Activated naive CD4-positive, alpha-beta T cell treated with anti-CD3 and anti-CD28 coated beads, Interleukin-2, amount 50 U/mL, for 24 hours (primary cell): ENCODE measurements at regions not wholly inside any gene's neighbourhood (a gene's known extent, or its start where the extent isn't known, plus 50 kb on each side); places are given as distances from the start of the nearest gene placed in this dataset.
"Not testable (repeated sequence)": the region's sequence is repeated elsewhere in the genome, so short reads cannot be mapped to it uniquely, and the experiment has no call there.

Experiments
- H3K27ac Mint-ChIP-seq: one replicate; pipeline ENCODE4 v1.8.0; 2021; ENCODE audit warnings: mild to moderate bottlenecking, mixed read lengths
- H3K27me3 Mint-ChIP-seq: one replicate; pipeline ENCODE4 v1.8.0; 2021; ENCODE audit warnings: mixed read lengths
- H3K36me3 Mint-ChIP-seq: one replicate; pipeline ENCODE4 v1.8.0; 2021; ENCODE audit warnings: mixed read lengths
- H3K4me1 Mint-ChIP-seq: one replicate; pipeline ENCODE4 v1.8.0; 2021; ENCODE audit warnings: mixed read lengths
- H3K4me3 Mint-ChIP-seq: one replicate; pipeline ENCODE4 v1.8.0; 2021; ENCODE audit warnings: mild to moderate bottlenecking, mixed read lengths
- H3K9me3 Mint-ChIP-seq: one replicate; pipeline ENCODE4 v1.8.0; 2021; ENCODE audit warnings: mixed read lengths

DNA sequence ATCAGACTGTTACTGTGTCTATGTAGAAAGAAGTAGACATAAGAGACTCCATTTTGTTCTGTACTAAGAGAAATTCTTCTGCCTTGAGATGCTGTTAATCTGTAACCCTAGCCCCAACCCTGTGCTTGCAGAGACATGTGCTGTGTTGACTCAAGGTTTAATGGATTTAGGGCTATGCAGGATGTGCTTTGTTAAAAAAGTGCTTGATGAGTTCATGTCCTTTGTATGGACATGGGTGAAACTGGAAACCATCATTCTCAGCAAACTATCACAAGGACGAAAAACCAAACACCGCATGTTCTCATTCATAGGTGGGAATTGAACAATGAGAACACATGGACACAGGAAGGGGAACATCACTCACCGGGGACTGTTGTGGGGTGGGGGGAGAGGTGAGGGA lies 1398.7 kb downstream of the UQCRFS1 start:
- not testable (repeated sequence) for H3K4me1 Mint-ChIP-seq, H3K9me3 Mint-ChIP-seq

DNA sequence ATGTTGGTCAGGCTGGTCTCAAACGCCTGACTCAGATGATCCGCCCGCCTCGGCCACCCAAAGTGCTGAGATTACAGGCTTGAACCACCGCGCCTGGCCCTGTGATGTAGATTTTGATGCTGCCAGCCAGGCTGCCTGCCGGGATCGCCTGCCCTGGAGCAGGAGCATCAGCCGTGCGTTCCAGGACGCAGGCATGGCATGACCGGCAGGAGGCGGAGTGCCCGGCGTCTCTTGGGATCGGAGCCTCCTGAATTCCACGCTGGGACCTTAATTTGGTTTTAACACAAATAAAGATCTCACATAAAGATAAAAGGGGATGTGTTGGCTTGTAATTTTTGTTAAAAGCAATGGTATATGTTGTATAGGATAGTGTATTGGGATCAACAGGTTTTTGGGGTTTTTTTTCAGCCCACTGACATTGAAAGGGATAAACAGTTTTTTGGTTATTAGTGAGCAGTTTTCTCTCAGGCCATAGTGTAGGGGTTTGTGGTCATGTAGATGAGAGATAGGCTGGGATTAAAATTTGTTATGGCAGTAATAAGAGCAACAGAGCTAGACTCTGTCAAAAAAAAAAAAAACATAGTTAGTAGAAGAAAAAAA lies 1406.4 kb downstream of the UQCRFS1 start:
- H3K4me1 Mint-ChIP-seq, result no peaks in the 10 kb centered on the region
- H3K27ac Mint-ChIP-seq, result no peak overlapping the region
- peaks cover 15% of the 10 kb centered on the region for H3K36me3 Mint-ChIP-seq
- no peaks in the 10 kb centered on the region for H3K27me3 Mint-ChIP-seq
- peaks cover 9% of the 10 kb centered on the region for H3K9me3 Mint-ChIP-seq
- H3K4me3 Mint-ChIP-seq, result no peak overlapping the region

More for the DNA sequence above, 1398.7 kb downstream of the UQCRFS1 start:
- H3K4me3 Mint-ChIP-seq, H3K27me3 Mint-ChIP-seq, H3K27ac Mint-ChIP-seq: not testable (repeated sequence)
- peaks cover 12% of the 10 kb centered on the region for H3K36me3 Mint-ChIP-seq

DNA sequence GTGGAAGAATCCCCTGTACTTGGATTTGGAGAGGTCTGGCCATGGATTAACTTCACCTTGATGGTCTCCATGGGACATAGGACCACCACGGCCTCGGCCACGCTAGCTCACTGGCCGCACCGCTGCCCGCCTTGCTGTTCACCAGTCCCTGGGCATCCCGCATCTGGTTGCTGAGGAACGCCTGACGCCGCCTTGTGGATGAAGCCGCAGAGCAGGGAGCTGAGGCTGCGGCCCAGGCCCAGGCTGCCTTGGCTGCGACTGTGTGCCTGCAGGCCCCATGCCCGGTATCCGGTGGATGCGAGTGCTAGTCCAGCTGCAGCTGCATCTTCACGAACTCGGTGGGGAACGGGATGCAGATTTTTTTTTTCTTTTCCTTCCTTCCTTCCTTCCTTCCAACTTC lies 1407.1 kb downstream of the UQCRFS1 start:
- Mint-ChIP-seq H3K4me1 (no peaks in the 10 kb centered on the region), H3K4me3 (no peak overlapping the region), H3K27ac (no peak overlapping the region), H3K36me3 (peaks cover 17% of the 10 kb centered on the region), H3K9me3 (peaks cover 11% of the 10 kb centered on the region), H3K27me3 (no peaks in the 10 kb centered on the region)

DNA sequence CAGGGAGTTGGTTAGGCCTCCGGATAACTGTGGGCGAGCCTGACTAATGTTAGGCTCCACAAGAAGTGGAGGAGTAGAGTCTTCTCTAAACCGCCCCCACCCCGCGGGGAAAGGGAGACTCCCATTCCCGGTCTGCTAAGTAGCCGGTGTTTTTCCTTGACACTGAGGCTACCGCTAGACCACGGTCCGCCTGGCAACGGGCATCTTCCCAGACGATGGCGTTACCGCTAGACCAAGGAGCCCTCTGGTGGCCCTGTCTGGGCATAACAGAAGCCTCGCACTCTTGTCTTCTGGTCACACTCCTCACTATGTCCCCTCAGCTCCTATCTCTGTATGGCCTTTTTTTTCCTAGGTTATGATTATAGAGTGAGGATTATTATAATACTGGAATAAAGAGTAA lies 1410.7 kb downstream of the UQCRFS1 start:
- not testable (repeated sequence) for H3K4me3 Mint-ChIP-seq, H3K27ac Mint-ChIP-seq, H3K27me3 Mint-ChIP-seq, H3K4me1 Mint-ChIP-seq
- Mint-ChIP-seq H3K36me3 (peaks cover 22% of the 10 kb centered on the region), H3K9me3 (peaks cover 11% of the 10 kb centered on the region)

DNA sequence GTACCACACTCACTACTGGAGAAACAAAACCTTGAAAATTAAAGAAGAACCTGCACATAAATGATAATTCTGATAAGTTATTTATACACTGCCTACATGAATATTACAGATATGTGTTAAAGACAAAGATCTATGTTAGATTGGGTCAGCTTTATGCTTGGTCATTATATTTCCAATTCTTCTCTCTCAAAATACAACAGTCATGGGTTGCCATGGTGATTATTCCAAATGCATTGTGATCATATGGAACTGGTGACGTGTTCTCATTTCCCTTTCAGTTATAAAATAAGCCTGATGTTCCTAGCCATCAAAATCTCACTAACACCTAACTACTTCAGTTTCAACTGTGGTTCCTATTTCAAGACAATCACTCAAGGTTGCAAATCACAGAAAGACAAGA lies 1416.4 kb downstream of the UQCRFS1 start:
- Mint-ChIP-seq H3K27me3 (no peaks in the 10 kb centered on the region), H3K27ac (peak overlapping the region; percentile 0), H3K36me3 (peaks cover 11% of the 10 kb centered on the region), H3K4me1 (peaks cover 34% of the 10 kb centered on the region), H3K4me3 (no peak overlapping the region), H3K9me3 (peaks cover 1% of the 10 kb centered on the region)

DNA sequence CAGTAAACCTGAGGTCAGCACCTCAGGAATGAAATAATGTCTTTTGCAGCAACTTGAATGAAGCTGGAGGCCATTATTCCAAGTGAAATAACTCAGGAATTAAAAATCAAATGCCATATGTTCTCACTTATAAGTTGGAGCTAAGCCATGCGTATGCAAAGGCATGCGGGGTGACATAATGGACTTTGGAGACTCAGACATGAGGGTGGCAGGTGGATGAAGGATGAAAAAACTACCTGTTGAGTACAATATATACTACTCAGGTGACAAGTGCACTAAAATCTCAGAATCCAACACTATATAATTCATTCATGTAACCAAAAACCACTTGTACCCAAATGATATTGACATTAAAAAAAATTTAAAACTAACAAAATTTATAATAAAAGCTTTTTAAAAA lies 1416.9 kb downstream of the UQCRFS1 start:
- H3K36me3 Mint-ChIP-seq, result peaks cover 10% of the 10 kb centered on the region
- H3K4me1 Mint-ChIP-seq, result peaks cover 37% of the 10 kb centered on the region
- peak overlapping the region; percentile 49 for H3K4me3 Mint-ChIP-seq
- no peaks in the 10 kb centered on the region for H3K9me3 Mint-ChIP-seq
- H3K27me3 Mint-ChIP-seq, result no peaks in the 10 kb centered on the region
- no peak overlapping the region for H3K27ac Mint-ChIP-seq

DNA sequence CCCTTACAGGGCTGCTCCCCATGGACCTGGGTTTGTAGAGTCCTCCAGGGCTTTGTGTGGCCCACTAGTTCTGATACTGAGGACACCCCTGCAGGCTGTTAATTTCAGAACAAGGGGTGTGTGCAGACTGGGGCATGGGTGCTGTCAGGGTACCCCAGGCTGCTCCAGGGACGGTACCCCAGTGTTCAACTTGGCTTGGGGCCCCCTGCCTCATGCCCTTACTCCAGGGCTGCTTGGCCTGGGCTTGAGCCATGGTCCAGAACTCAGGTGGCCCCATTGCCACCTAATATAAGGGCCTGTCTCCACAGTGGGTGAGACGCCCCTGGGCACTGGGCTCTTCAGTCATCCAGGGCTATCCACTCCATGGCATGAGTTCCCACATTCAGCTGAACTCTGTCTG lies 1417.6 kb downstream of the UQCRFS1 start:
- H3K4me3 Mint-ChIP-seq, result peak overlapping the region; percentile 49
- H3K36me3 Mint-ChIP-seq, result peaks cover 11% of the 10 kb centered on the region

DNA sequence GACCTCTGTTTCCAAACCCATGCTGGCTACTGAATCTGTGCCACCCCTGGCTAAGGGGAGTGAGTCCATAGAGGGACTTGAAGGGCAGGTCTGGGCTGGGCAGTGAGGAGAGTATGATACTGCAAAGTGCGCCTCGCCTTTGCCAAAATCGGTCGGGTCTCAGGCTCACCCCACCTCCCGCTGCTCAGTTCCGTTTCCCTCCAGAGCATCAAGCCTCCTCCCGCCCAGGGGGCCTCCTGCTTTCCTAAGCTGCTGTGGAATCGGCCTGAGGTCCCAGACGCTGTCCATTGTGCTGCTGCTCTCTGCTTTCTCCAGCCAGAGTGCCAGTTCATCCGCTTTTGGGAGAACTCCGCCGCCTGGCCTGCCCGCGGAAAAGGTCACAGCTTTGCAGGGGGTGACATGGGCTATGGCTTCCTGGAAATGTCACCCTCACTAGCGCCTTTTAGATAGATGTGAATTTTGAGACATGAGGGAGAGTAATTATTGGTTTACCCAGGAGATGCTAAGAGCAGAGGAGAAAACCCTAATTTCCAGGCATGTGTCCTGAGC lies 1418.4 kb downstream of the UQCRFS1 start:
- no peaks in the 10 kb centered on the region for H3K27me3 Mint-ChIP-seq
- H3K36me3 Mint-ChIP-seq, result peaks cover 7% of the 10 kb centered on the region
- H3K4me1 Mint-ChIP-seq, result peaks cover 32% of the 10 kb centered on the region
- H3K4me3 Mint-ChIP-seq, result peak overlapping the region; percentile 95
- peak overlapping the region; percentile 74 for H3K27ac Mint-ChIP-seq
- no peaks in the 10 kb centered on the region for H3K9me3 Mint-ChIP-seq

More for the DNA sequence above, 1417.6 kb downstream of the UQCRFS1 start:
- Mint-ChIP-seq H3K27ac (no peak overlapping the region), H3K27me3 (no peaks in the 10 kb centered on the region), H3K9me3 (no peaks in the 10 kb centered on the region), H3K4me1 (peaks cover 38% of the 10 kb centered on the region)

DNA sequence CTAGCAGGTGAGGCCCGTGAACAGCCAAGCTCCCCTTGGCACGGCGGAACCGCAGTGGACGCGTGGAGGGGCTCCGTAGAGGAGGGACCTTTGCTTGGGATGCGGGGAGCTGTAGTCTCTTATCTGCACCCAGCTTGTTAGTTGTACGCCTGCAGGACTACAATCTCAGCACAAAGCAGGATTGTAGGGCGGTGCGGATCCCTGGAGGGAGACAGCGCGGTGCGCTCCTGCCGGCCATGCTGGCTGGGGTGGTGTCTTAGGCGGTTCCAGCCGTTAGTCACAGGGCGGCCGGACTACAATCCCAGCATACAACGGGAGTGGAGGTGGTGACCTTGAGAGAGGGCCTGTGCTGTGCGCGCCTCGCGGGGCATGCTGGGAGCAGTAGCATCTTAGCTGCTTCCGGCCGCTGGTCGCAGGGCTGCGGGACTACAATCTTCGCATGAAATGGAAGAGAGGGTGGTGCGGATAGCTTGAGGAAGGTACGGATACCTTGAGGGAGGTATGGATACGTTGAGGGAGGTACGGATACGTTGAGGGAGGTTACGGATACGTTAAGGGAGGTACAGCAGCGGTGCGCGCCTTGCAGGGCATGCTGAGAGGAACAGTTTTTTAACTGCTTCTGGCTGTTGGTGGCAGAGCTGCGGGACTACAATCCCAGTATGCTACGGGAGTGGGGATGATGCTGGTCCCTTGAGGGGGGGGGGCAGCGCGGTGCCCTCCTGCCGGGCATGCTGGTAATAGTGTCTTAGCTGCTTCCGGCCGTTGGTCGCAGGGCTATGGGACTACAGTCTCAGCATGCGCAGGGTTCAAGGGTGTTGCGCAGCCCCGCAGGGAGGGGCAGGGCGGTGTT lies 1419.1 kb downstream of the UQCRFS1 start:
- Mint-ChIP-seq H3K4me1 (peaks cover 34% of the 10 kb centered on the region), H3K4me3 (peak overlapping the region; percentile 95), H3K27me3 (no peaks in the 10 kb centered on the region), H3K36me3 (peaks cover 7% of the 10 kb centered on the region), H3K9me3 (no peaks in the 10 kb centered on the region), H3K27ac (peak overlapping the region; percentile 90)

DNA sequence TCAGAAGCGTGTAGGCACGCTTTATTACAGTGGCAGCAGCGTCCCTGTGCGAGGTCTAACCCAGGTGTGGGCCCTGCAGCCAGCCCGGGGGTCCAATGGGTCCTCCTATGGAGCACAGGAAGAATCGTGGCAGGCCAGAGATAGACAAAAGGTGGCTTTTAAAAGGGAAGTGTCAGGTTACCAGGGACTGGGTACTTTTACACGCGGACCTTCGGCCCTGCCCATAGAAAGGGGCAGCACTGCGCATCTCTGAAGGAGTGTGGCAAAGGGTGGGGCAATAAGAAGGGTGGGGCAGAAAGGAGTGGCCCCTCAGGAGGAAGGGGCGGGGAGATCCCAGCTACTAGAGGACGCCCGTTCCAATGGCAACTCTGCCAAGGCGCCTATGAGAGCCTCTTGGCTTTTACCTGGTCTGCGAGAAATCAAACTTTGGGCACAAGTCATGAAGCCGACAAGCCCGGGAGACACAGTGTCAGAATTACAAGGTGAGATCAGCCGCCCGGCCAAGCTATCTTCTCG lies 1419.8 kb downstream of the UQCRFS1 start:
- Mint-ChIP-seq H3K36me3 (peaks cover 12% of the 10 kb centered on the region), H3K9me3 (no peaks in the 10 kb centered on the region), H3K27me3 (no peaks in the 10 kb centered on the region), H3K4me1 (peaks cover 38% of the 10 kb centered on the region), H3K4me3 (peak overlapping the region; percentile 95), H3K27ac (peak overlapping the region; percentile 90)

DNA sequence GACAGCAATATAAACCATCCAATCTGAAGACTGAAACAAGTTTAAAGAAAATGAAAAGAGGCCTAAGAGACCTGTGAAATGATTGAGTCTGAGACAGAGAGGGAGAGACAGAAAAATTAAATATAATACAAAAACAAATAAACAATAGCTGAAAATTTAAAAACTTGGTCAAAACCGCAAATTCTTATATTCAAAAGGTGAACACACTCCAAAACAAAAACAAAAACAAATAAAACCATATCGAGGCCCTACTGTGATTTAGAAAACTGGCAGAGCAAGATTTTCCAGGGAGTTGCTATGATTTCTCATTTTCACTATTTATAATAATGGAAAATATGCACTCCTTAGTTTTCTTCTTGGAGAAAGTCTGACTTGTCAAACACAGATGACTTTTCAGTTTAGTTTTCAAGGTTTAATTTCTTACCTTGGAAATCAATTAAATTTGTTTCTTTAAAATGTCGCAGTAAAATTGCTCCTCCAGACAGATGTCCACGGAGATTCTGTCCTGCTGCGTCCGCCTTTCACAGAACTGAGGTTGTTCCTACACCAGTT lies 1420.3 kb downstream of the UQCRFS1 start:
- Mint-ChIP-seq H3K27me3 (no peaks in the 10 kb centered on the region), H3K4me1 (peaks cover 42% of the 10 kb centered on the region), H3K4me3 (peak overlapping the region; percentile 95), H3K27ac (peak overlapping the region; percentile 90), H3K36me3 (peaks cover 14% of the 10 kb centered on the region), H3K9me3 (no peaks in the 10 kb centered on the region)

DNA sequence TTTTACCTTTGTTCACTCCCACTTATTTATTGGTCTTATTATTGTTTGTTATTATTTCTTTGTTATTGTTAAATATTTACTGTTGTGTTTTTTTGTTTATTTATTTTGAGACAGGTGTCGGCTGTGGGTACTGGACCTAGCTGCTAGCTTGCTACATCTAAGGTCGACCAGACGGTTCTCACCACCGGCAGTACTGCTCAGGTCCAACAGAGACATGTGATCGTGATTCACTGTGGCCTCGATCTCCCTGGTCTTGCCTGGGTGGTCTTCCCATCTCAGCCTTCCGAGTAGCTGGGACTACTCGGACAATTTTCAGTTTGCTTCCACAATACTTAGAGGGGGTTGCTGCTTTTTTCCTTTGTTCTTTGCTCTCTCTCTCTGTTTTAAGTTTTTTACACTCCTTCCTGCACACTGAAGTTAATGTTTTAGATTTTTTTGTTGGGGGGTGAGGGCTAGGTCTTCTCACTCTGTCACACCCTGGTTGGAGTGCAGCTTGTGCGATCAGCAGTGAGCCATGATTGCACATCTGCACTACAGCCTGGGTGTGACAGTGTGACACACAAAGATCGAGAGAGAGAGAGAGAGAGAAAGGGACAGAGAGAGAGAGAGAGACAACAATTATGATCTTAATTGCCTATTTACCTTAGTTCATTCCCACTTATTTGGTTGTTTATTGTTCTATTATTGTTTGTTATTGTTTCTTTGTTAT lies 1432.4 kb downstream of the UQCRFS1 start:
- Mint-ChIP-seq H3K36me3 (peaks cover 48% of the 10 kb centered on the region), H3K27me3 (no peaks in the 10 kb centered on the region), H3K4me3 (no peak overlapping the region), H3K27ac (peak overlapping the region; percentile 72), H3K9me3 (peaks cover 29% of the 10 kb centered on the region), H3K4me1 (peaks cover 4% of the 10 kb centered on the region)

DNA sequence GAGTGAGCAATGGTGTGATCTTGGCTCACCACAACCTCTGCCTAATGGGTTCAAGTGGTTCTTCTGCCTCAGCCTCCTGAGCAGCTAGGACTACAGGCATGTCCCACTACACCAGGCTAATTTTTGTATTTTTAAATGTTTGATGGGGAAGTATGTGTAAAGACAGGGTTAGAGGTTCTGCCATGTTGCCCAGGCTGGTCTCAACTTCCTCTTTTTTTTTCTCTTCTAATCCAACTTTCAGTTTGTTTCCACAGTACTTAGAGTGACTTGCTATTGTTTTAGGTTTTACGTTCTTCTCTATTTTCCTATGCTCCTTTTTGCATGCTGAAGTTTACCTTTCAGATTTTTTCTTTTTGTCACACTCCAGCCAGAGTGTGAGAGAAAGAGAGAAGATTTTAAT lies 1433.0 kb downstream of the UQCRFS1 start:
- Mint-ChIP-seq H3K27me3 (no peaks in the 10 kb centered on the region), H3K9me3 (peaks cover 35% of the 10 kb centered on the region), H3K27ac (no peak overlapping the region)

DNA sequence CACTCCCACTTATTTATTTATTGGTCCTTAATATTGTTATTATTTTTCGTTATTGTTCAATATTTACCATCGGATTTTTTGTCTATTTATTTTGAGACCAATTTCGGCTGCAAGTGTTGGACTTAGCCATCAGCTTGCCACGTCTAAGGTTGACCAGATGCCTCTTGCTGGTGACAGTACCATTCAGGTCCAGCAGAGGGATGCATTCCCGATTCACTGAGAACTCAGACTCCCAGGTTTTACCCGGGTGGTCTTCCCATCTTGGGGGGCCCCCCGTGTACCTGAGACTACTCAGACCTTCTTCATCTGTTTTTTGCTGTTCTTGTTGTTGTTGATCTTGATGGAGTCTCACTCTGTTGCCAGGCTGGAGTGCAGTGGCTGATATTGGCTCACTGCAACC lies 1435.2 kb downstream of the UQCRFS1 start:
- H3K4me3 Mint-ChIP-seq, result no peak overlapping the region
- H3K9me3 Mint-ChIP-seq, result peaks cover 54% of the 10 kb centered on the region
- peaks cover 53% of the 10 kb centered on the region for H3K36me3 Mint-ChIP-seq
- no peaks in the 10 kb centered on the region for H3K27me3 Mint-ChIP-seq
- H3K4me1 Mint-ChIP-seq, result no peaks in the 10 kb centered on the region
- H3K27ac Mint-ChIP-seq, result no peak overlapping the region

More for the DNA sequence above, 1433.0 kb downstream of the UQCRFS1 start:
- no peak overlapping the region for H3K4me3 Mint-ChIP-seq
- peaks cover 2% of the 10 kb centered on the region for H3K4me1 Mint-ChIP-seq
- peaks cover 51% of the 10 kb centered on the region for H3K36me3 Mint-ChIP-seq

DNA sequence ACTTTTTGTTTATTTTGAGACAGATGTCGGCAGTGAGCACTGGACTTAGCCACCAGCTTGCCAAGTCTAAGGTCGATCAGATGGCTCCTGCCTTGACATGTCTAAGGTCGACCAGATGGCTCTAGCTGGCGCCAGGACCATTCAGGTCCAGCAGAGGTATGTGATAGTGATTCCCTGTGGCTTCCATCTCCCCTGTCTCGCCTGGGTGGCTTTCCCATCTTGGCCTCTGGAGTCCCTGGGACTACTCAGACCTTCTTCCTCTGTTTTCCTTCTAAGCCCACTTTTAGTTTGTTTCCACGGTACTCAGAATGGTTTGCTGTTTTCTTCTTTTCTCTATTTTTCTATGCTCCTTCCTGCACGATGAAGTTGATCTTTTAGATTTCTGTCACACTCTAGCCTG lies 1435.7 kb downstream of the UQCRFS1 start:
- Mint-ChIP-seq H3K36me3 (peaks cover 53% of the 10 kb centered on the region), H3K4me3 (no peak overlapping the region), H3K27me3 (no peaks in the 10 kb centered on the region), H3K4me1 (no peaks in the 10 kb centered on the region), H3K27ac (no peak overlapping the region), H3K9me3 (peaks cover 58% of the 10 kb centered on the region)
